Activated CD4-positive, alpha-beta T cell treated with anti-CD3 and anti-CD28 coated beads, Interleukin-2, amount 50 U/mL, for 24 hours (primary cell): ENCODE measurements at regions not wholly inside any gene's neighbourhood (a gene's known extent, or its start where the extent isn't known, plus 50 kb on each side); places are given as distances from the start of the nearest gene placed in this dataset.

Experiments used
- DNase-seq, 2 donors: peaks; one replicate each; pipeline ENCODE4 v3.0.0-alpha.2; 2020; ENCODE audit warnings: low read depth in 1 of 2, low spot score in 1 of 2

DNA sequence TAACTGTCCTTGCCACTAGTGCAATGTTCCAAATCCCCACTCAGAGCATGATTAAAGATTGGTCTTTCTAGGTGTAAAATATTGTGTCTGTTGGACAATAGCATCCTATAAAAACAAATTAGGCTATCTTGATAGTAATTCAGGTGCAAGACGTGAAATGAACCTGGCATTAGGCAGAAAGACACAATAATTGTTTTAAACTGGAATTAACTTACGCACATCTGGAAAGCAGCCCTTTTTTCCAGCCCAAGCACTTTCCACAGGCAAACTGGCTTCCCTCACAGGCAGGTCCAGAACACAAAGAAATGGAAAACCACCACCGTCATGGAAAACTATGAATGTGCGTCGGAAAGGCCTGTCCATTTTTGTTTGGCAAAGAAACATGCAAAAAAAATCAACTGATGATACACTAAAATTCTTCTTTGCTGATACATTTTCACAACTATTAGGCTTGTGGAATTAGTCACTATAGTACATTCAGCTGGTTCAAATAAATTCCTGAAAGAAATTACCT is 474.7 kb upstream of the IL12A start:
- no peak for DNase-seq

DNA sequence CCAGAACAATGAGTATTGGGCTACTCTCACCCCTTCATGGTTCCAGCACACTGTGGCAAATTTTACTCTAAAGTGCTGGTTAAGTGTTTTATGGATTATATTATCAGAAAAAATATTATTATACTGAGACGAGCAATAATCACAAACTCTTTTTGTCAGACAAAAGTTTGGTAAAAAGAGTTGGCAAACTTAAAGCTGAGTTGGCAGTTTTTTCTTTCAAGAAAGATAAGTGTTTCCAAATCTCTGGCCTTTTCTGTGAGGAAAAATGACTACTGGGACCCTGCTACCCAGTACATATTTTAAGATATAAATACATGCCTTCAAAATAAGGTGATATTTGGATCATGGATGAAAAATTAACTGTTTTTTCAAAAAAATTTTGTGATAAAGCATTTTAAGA is 471.5 kb upstream of the IL12A start:
- DNase-seq, result no peak

DNA sequence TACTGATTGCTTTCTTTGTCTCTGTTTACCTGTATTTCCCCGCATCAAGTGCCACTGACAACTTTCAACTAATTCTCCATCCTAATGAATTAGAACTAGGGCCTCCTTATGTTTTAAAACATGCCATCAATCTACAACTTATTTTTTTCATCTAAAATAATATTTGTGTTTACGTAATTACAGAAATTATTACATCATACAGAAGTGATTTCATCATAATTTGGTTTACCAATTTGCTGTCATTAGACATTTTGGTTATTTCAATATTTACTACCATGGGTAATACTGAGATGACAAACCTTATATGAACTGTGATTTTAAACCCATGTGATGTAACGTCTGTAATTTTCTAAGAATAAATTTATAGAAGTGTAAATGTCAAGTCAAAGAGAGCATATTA is 468.0 kb upstream of the IL12A start:
- DNase-seq, result no peak

DNA sequence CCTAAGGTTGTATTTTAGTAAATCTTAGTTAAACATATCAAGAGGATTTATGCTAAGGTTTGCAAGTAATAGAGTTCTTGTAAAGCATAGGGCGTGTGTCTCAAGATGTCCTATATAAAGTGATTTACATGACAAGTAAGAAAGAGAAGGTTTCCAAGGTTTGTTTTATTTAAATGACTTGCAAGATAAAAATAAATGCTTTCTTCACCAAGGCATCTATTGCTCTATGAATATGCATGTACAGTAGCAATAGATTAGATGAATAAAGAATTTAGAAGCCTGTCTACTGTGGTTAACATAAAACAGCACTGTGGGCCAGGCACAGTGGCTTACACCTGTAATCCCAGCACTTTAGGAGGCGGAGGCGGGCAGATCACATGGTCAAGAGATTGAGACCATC is 466.4 kb upstream of the IL12A start:
- DNase-seq, result no peak

DNA sequence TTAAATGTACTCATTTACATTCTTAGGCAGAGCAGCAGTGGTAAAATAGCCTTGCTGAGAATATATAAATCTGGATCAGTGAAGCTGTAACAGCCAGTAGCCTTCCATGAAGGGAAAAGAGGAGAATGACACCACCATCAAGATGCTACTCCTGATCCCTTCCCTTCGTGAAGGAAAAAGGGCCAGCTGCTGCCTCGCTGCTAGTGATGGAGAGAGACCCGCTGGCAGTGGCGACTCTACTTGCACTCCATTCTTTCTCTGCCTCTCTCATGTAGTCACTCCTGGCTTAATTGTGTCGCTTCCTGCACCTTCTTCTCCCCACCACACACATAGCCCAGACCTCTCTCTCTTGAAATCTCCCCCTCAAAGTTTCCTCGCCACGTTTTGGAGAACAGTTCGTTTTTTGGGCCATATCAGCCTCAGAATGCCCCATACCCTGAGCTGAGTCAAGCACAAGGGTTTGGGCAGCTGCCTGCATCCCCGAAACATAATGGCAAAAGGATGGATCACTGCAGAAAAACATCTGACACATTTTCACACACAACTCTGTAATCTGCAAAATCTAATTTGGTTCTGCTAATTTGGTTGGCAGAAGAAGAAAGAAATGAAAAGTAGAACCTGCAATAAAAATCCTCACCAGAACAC is 460.3 kb upstream of the IL12A start:
- DNase-seq, result no peak

DNA sequence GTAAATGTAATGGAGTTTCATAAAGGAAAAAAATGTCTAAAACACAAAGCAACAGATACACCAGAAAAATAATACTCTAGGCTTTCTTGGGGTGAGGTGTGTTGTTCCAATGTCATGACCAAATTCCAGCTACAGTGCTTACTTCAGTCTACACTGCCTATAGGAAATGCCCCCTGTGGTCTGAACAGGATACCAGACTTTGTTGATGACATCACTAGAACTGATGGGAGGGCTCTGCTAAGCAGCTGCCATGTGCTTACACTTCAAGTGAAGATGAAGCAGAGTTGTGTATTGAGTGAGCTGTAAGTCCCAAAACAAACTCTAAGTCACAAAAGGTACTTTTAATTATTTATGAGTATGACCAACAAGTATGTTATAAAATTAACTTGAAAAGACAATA is 456.1 kb upstream of the IL12A start:
- DNase-seq, result no peak

DNA sequence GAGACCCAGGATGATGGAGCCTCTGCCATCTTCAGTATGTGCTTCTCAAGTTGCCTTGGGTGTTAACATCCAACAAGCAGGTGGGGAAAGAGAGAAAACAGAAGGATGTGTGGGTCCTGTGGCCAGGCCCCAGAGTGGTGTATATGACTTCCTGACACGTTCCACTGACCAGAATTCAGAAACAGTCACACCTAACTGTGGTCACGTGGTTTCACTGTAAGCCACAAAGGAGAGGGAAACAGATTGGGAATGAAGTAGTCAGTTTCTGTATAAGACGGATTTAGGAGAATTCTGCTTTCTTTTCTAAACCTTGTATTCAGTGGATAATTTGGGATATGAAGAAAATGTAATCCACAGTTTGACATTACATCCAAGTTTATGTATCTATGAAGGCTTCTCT is 454.1 kb upstream of the IL12A start:
- DNase-seq, result no peak

DNA sequence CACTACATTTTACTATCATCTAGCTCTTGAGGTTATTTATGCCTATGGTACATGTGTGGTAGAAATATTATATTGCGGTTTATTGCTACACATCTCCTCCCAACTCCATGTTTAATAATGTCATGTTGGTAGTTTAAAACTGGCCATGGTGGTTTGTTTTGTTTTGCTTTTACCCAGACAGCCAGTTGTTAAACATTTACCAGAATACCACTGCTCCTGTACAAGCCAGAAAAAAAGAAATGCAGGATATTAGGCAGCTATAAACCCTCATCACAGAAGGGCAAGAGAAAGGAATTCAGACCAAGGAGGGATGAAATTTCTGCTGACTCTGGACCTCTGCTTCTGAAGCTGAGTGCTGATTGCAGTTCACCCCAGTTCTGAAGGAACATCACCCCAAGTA is 451.8 kb upstream of the IL12A start:
- DNase-seq, result no peak

DNA sequence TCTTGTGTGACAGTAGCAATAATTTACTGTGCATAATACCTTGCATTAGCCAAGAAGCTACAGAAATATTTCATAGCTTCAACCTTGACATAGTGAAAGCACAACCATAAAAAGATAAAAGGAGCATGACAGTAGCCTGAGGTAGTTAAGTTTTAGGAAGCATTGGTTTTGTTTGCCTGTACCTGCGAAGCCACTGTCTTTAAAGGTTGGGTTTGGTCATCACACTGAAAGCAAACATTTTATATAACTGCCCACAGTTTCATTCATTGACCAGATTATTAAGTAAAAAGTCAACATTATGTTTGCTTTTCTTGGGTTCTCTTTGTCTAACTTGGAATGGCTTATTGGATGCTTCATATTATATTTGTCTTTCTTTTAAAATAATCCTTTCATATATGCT is 450.1 kb upstream of the IL12A start:
- no peak for DNase-seq

DNA sequence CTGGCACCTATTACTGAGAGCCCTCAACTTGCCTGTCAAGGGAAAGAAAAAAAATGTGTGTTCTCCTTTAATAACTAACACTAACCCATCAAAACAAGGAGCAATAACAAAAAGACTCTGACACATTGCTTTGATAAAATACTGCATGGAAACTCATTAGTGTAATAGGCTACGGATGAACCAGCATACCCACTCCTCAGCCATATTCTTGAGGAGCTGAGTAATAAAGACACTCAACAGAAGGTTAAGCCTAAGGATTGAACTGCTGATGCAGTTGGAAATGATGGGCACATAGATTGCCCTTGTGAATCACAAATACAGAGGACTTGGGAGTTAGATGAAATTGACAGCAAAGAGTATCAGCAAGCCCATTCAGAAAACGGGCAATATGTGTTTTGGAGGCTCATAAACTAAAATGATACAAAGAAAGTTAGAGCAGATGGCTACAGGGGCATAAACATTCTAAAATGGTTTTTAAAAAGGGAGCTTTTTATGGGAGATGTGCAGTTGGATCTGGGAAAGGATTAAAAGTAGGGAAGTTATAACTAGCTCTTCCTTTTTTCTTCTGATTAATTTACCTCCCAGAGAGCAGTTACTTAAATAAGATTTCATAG is 447.6 kb upstream of the IL12A start:
- DNase-seq, result no peak

DNA sequence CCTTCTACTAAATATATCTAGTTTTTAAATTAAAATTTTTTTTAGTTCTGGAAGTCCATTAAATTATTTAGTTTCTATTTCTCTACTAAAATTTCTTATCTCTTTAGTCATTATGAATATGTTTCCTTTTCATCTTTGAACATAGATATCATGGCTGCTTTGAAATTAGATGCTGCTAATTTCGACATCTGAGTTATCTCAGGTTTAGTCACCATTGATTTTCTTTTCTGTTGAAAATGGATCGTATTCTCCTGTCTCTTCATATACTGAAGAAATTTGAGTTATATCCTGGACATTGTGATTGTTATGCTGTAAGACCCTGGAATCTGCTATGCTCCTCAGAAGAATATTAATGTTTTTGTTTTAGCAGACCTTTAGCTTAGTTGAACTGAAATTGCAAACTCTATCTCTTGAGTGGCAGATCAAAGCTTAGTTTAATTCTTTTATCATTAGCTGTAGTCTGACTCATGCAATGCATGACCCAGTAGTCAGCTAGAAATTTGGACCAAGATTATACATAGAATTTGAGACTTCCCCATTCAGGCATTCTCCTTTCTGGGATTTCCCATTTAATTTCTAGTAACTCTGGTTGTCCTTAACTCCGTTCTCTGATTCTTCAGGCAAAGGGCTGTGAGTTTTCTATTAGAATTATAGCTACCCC is 439.8 kb upstream of the IL12A start:
- DNase-seq, result no peak

DNA sequence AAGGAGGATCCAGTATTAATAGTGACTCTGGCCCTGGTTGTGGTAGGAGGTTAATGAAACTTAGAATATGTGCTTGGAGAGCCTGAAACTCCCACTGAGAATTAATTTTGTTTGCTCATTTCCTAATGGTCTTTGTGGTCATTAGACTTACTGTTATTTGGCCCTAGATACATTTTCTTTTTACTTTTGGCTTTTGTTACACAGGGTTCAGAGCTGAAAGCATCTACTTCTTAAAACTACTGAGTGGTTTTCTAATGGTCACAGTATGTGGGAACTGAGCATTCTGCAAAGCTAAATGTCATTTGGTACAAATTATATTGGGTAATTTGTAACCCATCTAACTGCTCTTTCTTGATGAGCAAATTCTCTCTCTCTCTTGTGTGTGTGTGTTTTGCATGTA is 433.4 kb upstream of the IL12A start:
- no peak for DNase-seq

DNA sequence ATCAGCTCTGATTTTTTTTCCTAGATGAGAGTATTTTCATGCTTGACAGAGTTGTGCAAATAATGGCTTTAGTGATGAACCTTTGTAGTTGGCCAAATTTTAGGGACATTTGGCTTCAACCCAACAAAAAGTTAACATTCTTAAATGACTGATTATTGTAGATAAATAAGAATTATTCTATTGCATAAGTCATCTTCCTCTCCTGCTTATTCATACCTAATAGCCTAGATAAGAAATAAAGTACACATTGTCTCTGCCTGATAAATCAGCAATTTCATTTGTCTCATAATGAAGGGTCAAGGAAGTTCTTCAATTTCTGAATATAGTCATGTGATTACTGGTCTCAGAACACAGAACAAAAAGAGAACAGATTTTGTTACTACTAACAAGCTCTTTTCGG is 428.9 kb upstream of the IL12A start:
- no peak for DNase-seq

DNA sequence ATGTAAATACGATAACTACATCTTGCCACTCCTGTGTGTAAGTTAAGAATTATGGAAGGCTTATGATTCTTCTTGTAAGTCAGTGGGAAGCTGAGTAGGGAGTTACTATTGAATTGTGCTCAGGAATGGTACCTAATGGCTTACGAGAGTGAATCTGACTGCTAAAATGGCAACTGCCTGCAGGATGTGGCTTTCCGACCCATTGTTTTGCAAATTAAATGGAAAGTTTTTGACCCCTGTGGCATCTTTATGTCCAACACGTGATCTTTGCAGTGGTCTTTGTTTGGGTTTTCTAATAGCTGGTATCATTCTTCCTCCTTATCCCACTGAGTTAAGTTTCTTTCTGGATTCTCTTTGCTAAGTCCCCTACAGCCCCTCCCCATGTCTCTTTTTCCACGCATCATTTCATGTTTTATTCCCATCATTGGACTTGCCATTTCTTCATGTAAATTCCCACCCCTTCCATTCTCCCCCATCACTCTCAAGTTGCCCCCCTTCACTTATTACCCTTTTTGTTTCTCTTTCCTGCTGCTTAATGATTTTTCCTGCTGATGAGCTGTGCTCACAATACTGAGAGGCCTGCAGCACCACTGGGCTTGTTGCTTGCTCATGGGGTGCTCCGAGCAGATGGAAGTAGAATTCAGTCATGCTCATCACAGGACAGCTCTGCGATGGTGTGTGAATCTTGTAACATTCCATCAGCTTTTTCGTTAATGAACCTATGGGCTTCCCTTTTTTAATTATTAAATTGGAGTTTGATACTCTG is 428.2 kb upstream of the IL12A start:
- DNase-seq, result no peak

DNA sequence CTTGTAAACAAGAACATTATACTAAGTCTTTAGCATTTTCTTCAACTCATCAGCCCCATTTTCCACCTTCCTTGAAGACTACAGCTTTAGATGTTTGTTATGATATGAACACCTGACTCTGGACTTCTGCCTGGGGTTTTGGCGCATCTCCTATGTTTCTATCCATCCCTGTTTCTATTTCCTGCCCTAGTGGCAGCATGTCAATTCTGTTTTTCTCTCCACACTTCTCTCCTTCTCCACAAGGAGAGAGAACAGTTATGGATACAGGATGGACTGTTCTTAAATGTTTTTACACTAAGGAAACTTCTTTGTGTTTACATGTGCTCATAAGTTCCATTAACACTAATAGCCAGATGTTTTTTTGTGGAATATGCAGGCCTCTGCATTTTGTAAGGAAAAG is 423.3 kb upstream of the IL12A start:
- no peak for DNase-seq

DNA sequence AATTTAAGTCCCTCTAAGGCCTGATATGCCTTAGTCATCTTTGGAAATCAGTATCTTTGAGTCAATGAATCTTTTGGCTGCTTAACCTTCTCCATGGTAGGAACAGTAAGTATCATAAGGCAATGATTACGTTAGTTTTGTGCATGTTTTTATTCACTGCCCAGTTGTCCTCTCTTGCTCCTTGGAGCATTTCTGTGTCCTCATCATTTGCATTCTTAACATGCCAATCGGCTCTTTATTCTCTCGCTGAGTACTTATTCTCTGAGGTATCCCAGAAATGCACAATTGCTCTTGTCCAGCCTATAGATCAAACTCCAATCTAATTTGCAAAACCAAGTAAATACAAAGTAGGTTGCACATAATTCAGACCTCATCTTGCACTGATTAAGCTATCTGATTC is 405.0 kb upstream of the IL12A start:
- no peak for DNase-seq

DNA sequence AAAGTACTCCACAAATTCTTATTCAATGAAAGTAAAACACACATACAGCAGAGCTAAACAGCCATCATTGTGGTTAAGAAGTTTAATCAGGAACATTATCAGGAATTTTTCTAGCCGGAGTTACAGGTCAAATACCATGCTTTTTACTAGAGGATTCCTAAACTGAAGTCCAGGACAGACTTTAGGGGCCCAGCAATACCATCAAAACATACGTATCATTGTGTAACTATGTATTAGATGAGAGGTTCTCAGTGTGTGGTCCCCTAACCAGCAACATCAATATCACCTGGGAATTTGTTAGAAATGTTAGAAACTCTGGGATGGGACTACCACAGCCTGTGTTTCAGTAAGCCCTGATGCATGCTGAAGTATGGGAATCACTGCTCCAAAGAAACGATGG is 404.2 kb upstream of the IL12A start:
- DNase-seq, result no peak

DNA sequence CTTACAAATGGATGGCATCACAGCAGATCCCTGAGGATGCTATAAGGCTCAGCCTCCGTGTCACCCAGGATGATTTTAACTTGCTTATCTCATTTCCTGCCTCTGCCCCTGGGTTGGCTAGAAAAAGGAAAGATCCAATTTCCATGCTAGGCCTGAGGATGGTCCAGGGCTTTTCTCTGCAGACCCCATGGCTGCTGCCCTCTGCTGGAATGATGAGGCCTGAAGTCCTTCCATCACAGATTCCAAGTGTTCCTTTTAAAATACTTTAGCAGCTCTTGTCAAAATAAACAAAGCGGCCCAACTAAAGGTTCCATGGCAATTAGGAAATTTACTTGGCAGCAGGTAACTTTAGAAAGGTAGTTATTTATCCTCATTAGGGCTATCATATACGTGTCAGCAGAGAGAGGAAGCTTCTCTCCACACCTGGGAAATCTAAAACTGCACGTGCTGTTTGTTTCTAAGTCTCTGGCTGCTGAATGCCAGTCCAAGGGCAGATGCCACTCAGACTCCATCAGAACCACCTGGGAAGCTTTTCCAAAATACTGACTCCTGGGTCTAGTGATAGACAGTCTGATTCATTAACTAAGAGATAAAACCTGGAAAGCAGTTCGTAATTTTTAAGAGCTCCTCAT is 401.9 kb upstream of the IL12A start:
- no peak for DNase-seq

DNA sequence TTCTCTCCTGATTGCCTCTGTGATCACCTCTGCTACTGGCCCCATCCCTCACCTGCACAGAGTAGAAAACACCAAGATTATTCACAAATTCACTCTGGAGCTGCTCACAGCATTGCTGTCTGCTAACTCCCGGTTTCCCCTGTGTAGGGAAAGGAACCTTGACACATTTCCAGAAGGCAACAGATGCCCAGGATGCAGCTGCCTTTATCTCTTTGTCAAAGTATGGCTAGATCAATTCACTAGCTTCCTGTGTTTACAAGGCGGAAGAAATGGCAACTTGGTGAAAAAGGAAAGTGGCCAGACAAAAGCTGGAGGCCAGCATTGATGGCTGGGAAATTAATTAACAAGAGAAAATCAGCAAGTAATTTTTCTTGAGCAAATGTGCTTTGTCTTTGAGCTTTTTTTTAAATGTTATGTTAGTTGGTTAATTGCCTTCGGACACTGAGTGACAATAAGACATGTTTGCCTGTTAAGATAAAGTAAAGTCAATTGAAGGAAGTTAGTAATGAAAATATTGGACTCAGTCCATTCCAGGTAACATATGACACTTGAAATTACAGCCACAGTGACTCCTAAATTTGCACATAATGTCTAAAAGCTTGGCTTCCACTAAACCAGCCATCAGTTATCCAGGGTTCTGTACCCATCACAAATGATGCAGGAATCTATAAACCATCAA is 394.6 kb upstream of the IL12A start:
- no peak for DNase-seq

DNA sequence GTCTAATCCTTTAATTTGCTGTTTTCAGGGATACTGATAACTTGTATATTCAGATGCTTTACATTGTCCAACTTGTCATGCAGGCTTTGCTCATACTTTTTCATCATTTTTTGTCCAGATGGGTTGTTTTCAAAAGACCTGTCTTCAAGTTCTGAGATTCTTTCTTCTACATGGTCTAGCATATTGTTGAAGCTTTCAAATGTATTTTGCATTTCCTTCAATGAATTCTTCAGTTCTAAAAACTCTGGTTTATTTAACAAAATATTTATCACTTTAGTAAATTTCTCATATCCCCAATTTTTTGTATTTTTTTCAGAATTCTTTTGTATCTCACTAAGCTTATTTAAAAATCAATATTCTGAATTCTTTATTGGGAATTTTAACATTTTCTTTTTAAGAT is 388.3 kb upstream of the IL12A start:
- no peak for DNase-seq

DNA sequence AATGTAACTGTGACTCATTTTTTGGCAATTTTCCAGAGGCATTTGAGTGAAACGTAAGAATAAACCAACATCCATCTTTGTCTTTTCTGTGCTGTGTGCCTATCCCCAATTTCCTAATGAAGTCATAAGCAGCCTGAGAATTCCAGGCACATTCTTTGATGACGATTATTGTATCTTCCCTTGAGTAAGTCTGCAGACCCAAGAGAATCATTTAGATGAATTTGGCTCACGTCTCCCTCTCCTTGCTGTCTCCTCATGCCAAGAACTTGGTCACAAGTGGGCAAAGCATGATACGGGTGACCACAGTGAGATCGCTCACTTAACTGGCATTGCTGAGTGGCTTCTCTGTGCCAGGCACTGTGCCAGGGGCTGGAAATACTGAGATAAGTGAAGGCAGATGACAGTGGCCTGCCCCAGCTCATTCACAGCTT is 384.5 kb upstream of the IL12A start:
- DNase-seq, result no peak
